AG04449 (cell line): ENCODE measurements at regions not wholly inside any gene's neighbourhood (a gene's known extent, or its start where the extent isn't known, plus 50 kb on each side); places are given as distances from the start of the nearest gene placed in this dataset.
A peak's percentile ranks its signal among the peaks of the same experiment; 100 is the strongest.

ENCODE experiments used
- CTCF ChIA-PET: fragments of 350-600 bp; formaldehyde crosslinking; extraction: SDS; loops from one replicate; lab custom pipeline; 2021; ENCODE audit warnings: antibody characterized with exemption; lab: Yijun Ruan, JAX
- POLR2A ChIA-PET: fragments of 400-600, 350-600 bp; formaldehyde crosslinking; extraction: SDS; loops from one replicate; lab custom pipeline; 2020; ENCODE audit warnings: antibody characterized with exemption, inconsistent platforms; lab: Yijun Ruan, JAX
- DNase-seq: peaks from one replicate; pipeline ENCODE4 v3.0.0-alpha.2; 2010; ENCODE audit warnings: low read depth, low spot score
- H3K4me3 ChIP-seq: 2 replicates; pipeline ENCODE4 v1.5.1; 2011; ENCODE audit warnings: low read depth, mild to moderate bottlenecking, control low read depth, low read length
- TF ChIP-seq, protein P1 (sequence below): IDR thresholded peaks from one replicate; pipeline ENCODE4 v1.5.1; 2011; ENCODE audit warnings: mild to moderate bottlenecking, moderate library complexity, low read length, control low read depth, inconsistent platforms; ENCODE audit not compliant: insufficient read depth; ENCODE audit errors: missing control alignments

GRCh38 chr4:157994863-157995262 lies 178.0 kb downstream of the GASK1B start:
- POLR2A ChIA-PET, result no interaction called here
- CTCF ChIA-PET, result interaction anchor here (1.0 to 2.9 kb wide), 2 partner anchors 177 to 197 kb away, joined by 3 to 45 read pairs; partner anchors contain the start of gene GASK1B
- DNase-seq, result no peak

GRCh38 chr4:157992948-157993839 lies 179.6 kb downstream of the GASK1B start:
- no peak overlapping the region for H3K4me3 ChIP-seq
- DNase-seq, result no peak
- ChIA-PET CTCF (interaction anchor here (0.8 to 2.9 kb wide), 10 partner anchors 10 to 263 kb away, joined by 3 to 45 read pairs (median 4); partner anchors contain the start of gene GASK1B), POLR2A (no interaction called here)
- TF ChIP-seq, protein P1, sequence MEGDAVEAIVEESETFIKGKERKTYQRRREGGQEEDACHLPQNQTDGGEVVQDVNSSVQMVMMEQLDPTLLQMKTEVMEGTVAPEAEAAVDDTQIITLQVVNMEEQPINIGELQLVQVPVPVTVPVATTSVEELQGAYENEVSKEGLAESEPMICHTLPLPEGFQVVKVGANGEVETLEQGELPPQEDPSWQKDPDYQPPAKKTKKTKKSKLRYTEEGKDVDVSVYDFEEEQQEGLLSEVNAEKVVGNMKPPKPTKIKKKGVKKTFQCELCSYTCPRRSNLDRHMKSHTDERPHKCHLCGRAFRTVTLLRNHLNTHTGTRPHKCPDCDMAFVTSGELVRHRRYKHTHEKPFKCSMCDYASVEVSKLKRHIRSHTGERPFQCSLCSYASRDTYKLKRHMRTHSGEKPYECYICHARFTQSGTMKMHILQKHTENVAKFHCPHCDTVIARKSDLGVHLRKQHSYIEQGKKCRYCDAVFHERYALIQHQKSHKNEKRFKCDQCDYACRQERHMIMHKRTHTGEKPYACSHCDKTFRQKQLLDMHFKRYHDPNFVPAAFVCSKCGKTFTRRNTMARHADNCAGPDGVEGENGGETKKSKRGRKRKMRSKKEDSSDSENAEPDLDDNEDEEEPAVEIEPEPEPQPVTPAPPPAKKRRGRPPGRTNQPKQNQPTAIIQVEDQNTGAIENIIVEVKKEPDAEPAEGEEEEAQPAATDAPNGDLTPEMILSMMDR, result no peak

More at GRCh38 chr4:157994863-157995262, 178.0 kb downstream of the GASK1B start:
- TF ChIP-seq, protein P1, result no peak
- no peak overlapping the region for H3K4me3 ChIP-seq

- TF ChIP-seq, protein P1, result peak; percentile 28
- POLR2A ChIA-PET, result no interaction called here
- no peak for DNase-seq
- H3K4me3 ChIP-seq, result no peak overlapping the region
- CTCF ChIA-PET, result no interaction called here
These were observed 180.7 kb downstream of the GASK1B start for GRCh38 chr4:157992038-157992705.

DNA sequence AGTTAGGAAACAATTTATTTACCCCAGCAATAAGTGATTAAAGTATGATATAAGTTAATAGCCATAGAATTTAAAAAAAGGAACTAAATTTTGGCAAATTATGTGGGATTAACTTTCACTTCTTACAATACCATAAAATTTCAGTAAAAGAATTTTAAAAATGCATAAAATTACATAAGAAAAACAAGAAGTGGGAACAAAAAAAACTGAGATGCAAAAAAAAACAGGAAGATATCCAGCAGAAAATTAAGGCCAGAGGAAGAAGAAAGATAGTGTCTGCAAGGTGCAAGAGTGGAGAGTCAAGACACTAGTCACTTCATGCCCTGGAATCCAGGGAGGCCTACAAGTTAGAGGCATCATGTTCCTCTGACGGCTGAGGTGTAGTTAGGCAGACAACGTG lies 184.2 kb downstream of the GASK1B start:
- TF ChIP-seq, protein P1, result no peak
- no peak for DNase-seq
- no peak overlapping the region for H3K4me3 ChIP-seq
- CTCF ChIA-PET, result interaction anchor here (1.2 kb wide), 1 partner anchor 184 kb away, joined by 6 read pairs; the partner anchor contains the start of gene GASK1B
- POLR2A ChIA-PET, result no interaction called here

DNA sequence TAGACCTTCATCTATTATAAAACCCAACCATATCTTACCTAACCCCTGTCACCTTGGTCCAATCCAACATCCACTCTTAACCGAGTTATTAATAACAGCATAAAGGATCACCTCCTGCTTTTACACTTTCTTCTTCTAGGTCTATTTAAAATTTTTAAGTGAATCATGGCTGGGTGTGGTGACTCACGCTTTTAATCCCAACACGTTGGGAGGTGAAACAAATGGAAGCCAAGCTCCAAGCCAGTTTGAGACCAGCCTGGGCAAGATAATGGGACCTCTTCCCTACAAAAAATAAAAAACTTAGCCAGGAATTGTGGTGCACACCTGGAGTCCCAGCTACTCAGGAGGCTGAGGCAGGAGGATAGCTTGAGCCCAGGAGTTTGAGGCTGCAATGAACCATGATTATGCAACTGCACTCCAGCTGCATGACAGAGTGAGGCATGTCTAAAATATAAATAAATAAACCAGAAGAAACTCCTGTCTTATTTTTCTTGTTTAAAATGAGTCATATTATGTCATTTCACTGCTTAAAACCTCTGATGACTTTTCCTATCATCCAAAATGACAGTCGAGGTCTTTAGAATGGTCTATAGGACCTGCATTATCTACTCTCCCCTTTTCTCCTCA lies 188.4 kb downstream of the GASK1B start:
- DNase-seq, result no peak
- no peak overlapping the region for H3K4me3 ChIP-seq
- TF ChIP-seq, protein P1, result no peak
- POLR2A ChIA-PET, result no interaction called here
- CTCF ChIA-PET, result interaction anchor here (1.6 to 2.1 kb wide), 3 partner anchors 10 to 271 kb away, joined by 4 to 9 read pairs (median 8); no protein-coding TSS in a partner anchor

DNA sequence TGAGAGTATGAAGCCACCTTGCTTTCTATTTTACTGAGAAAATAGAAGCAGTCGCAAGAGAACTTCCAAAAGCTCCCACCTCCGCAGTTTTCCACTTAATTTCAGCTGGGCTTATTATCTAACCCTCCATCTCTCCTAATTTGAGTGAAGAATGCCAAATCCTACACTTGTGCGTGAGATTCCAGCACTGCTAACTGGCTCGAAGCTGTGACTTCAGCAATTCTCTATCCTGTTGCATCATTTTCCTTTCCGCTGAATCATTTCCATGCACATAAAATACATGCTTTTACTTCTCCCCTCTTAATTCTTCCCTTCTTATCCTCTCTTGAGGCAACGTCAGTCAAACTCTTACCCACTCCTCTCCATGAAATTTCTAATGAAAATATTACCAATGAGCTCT lies 189.5 kb downstream of the GASK1B start:
- DNase-seq, result no peak
- H3K4me3 ChIP-seq, result no peak overlapping the region

More for the DNA sequence above, 189.5 kb downstream of the GASK1B start:
- TF ChIP-seq, protein P1, result no peak
- ChIA-PET POLR2A (no interaction called here), CTCF (interaction anchor here (1.6 to 2.1 kb wide), 2 partner anchors 189 to 272 kb away, joined by 8 to 9 read pairs; no protein-coding TSS in a partner anchor)
